ENCODE measurements at regions not wholly inside any gene's neighbourhood (a gene's known extent, or its start where the extent isn't known, plus 50 kb on each side); places are given as distances from the start of the nearest gene placed in this dataset.

DNA sequence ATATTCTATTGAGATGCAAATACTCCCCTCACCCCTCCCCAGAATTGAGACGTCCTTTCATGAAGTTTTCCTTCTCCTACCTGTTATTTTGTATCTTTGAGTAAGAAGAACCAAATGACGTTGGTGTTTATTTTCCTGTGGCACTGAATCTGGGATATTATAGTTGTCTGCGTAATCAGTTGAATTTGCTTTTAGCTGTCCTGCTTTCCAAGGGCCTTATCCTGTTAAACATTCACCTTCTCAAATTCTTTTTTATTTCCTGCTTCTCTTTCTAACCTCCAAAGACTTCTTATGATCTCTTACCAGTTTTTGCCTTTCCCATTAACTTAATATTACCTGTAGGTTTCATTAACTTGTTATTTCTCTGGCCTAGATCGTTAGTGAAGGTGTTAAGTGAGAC lies 1254.9 kb upstream of the WWC1 start:
- DNase-seq (ENCODE audit: low read depth in 1 of 2, low spot score in 1 of 2) = no peak
- Histone ChIP-seq H3K4me3 (no peak overlapping the region), H3K36me3 (no peaks in the 10 kb centered on the region), H3K27ac (no peak overlapping the region), H3K9me3 (ENCODE audit: low read depth) (no peaks in the 10 kb centered on the region), H3K4me1 (ENCODE audit: low read depth) (no peaks in the 10 kb centered on the region), H3K27me3 (no peaks in the 10 kb centered on the region)
- TF ChIP-seq, protein P1, sequence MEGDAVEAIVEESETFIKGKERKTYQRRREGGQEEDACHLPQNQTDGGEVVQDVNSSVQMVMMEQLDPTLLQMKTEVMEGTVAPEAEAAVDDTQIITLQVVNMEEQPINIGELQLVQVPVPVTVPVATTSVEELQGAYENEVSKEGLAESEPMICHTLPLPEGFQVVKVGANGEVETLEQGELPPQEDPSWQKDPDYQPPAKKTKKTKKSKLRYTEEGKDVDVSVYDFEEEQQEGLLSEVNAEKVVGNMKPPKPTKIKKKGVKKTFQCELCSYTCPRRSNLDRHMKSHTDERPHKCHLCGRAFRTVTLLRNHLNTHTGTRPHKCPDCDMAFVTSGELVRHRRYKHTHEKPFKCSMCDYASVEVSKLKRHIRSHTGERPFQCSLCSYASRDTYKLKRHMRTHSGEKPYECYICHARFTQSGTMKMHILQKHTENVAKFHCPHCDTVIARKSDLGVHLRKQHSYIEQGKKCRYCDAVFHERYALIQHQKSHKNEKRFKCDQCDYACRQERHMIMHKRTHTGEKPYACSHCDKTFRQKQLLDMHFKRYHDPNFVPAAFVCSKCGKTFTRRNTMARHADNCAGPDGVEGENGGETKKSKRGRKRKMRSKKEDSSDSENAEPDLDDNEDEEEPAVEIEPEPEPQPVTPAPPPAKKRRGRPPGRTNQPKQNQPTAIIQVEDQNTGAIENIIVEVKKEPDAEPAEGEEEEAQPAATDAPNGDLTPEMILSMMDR (IDR thresholded peaks at IDR 0.05; ENCODE audit: low read depth, low read length) = no peak

DNA sequence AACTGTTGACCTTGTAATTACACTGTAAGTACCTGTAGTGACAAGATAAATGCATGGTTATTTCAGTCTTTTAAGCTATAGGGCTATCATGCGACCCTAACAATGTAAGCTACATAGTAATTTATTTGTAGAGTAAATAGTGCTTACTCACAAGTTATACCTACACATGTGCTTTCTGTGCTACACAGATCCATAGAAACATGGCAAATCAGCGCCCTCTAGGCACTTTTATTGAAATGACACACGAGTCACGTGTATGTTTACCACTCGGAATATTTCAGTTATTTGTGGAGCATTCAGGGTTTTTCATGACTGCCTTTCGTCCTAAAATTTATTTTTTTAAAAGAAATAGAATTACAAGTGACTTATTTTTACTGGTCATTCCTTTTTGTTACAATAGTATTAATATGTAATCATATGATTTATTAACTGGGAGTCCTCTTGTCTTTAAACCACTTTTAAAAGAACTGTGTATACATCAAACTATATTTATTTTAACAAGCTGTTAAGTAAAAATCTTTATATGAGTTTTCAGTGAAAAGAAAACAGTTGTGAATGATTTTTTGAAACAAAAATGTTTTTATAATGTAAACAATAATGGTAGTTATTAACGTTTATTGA lies 1242.3 kb upstream of the WWC1 start:
- Histone ChIP-seq H3K27me3 (no peaks in the 10 kb centered on the region), H3K4me3 (no peak overlapping the region), H3K4me1 (ENCODE audit: low read depth) (no peaks in the 10 kb centered on the region), H3K9me3 (ENCODE audit: low read depth) (no peaks in the 10 kb centered on the region), H3K27ac (no peak overlapping the region), H3K36me3 (no peaks in the 10 kb centered on the region)
- DNase-seq (ENCODE audit: low read depth in 1 of 2, low spot score in 1 of 2) = peak; percentile 72 to 74
- TF ChIP-seq, protein P1 (IDR thresholded peaks at IDR 0.05; ENCODE audit: low read depth, low read length) = peak; percentile 61

DNA sequence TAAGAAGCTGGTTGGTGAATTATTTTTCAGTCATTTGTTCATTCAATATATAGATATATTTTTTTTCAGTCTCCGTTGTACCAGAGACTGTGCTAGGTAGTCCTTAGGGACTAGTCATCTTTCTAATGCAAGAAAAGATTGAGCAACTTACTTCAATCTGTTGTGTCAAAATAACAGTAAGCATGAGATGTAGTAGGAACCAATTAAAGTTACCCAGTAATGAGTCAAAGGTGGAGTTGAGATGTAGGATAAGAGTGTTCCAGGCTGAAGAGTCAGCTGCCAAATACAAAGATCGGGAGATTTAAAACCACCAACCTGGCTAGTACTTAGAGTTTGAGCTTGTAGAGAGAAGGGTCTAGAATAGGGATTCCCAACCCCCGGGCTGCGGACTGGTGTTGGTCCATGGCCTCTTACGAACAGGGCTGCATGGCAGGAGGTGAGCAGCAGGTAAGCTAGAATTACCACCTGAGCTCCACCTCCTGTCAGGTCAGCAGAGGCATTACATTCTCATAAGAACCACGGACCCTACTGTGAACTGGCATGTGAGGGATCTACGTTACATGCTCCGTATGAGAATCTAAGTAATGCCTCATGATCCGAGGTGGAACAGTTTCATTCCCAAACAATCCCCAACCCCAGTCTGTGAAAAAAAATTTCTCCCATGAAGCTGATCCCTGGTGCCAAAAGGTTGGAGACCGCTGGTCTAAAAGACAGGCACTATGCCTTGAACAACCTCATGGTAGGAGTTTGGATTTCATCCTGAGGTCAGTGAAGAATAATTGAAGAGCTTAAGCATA lies 1241.5 kb upstream of the WWC1 start:
- no peaks in the 10 kb centered on the region for H3K36me3 ChIP-seq
- TF ChIP-seq, protein P1 (IDR thresholded peaks at IDR 0.05; ENCODE audit: low read depth, low read length) = no peak
- no peaks in the 10 kb centered on the region for H3K4me1 ChIP-seq (ENCODE audit: low read depth)
- no peaks in the 10 kb centered on the region for H3K9me3 ChIP-seq (ENCODE audit: low read depth)
- no peak overlapping the region for H3K27ac ChIP-seq
- H3K27me3 ChIP-seq = no peaks in the 10 kb centered on the region
- peak in 1 of 2 donors; percentile 13 for DNase-seq (ENCODE audit: low read depth in 1 of 2, low spot score in 1 of 2)
- no peak overlapping the region for H3K4me3 ChIP-seq

DNA sequence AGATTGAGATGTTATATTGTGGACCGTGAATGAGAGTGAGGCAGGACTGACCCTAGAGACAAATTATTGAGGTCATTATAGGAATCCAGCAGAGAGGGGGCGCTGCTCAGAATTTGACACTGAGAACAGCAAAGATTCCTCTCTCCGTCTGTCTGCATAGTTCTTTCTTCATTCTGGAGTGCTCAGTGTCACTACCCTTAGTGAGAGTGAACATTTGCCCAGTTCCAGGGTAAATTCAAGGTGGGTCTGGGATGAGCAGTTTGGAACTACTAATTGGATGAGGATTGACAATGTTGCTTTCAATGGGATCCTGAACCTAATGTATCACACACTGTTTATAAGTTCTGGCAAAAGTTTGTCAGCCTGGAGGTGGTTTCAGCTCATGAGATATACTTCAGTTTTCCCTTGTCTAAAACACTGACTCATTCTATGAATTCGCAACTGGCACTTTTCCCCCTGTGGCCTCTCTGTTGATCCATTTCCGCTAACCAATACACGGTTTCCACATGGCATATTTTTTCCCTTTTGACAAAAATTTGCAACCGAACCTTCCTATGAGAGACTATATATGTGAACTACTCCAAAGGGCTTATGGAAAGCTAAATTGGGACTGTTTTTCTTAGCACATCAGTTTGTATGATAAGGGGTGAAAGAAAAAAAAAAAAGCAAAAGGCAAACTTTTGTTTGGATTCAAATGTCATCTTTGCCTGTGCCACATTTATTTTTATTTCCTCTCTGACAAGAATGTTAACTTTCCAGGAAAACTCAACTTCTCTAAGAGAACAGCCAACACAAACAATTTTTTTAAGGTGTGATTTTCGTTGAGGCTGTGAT lies 1240.7 kb upstream of the WWC1 start:
- TF ChIP-seq, protein P1 (IDR thresholded peaks at IDR 0.05; ENCODE audit: low read depth, low read length) = peak; percentile 27
- Histone ChIP-seq H3K36me3 (no peaks in the 10 kb centered on the region), H3K27me3 (no peaks in the 10 kb centered on the region), H3K9me3 (ENCODE audit: low read depth) (no peaks in the 10 kb centered on the region), H3K4me3 (no peak overlapping the region), H3K27ac (no peak overlapping the region), H3K4me1 (ENCODE audit: low read depth) (no peaks in the 10 kb centered on the region)
- DNase-seq (ENCODE audit: low read depth in 1 of 2, low spot score in 1 of 2) = peak in 1 of 2 donors; percentile 76

DNA sequence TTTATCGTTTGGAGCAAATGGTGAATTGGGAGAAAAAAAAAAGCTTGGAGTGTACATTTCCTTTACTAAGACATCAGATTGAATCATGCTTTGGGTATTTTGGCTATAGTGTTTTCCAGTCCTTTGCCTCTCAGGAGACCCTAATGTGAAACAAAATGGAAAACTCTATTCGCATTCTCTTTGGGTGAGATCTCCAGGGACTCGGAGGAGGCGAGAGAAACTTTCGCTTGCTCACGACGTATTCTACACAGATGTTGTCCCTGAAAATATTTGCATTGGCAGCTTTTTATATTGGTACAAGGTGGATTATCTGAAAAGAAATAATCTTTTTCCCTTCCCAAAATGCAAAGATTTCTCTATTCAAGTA lies 1240.1 kb upstream of the WWC1 start:
- Histone ChIP-seq H3K4me3 (no peak overlapping the region), H3K27ac (no peak overlapping the region), H3K36me3 (no peaks in the 10 kb centered on the region), H3K27me3 (no peaks in the 10 kb centered on the region), H3K4me1 (ENCODE audit: low read depth) (no peaks in the 10 kb centered on the region), H3K9me3 (ENCODE audit: low read depth) (no peaks in the 10 kb centered on the region)
- peak in 1 of 2 donors; percentile 38 for DNase-seq (ENCODE audit: low read depth in 1 of 2, low spot score in 1 of 2)
- TF ChIP-seq, protein P1 (IDR thresholded peaks at IDR 0.05; ENCODE audit: low read depth, low read length) = no peak

All from cardiac muscle cell (in vitro differentiated cells and primary cell).